WERI-Rb-1 (cell line): ENCODE measurements at regions not wholly inside any gene's neighbourhood (a gene's known extent, or its start where the extent isn't known, plus 50 kb on each side); places are given as distances from the start of the nearest gene placed in this dataset.
"Not testable (repeated sequence)": the region's sequence is repeated elsewhere in the genome, so short reads cannot be mapped to it uniquely, and the experiment has no call there.

Source experiments
- DNase-seq: peaks from one replicate; pipeline ENCODE4 v3.0.0-alpha.2; 2020
- H3K27ac ChIP-seq: fragments of 250-450 bp; sonication (Bioruptor Pico); 2 replicates; pipeline ENCODE4 v1.5.1; 2020; ENCODE audit warnings: mild to moderate bottlenecking, moderate library complexity
- H3K27me3 ChIP-seq: fragments of 250-450 bp; sonication (Bioruptor Pico); 2 replicates; pipeline ENCODE4 v1.5.1; 2021; ENCODE audit warnings: mild to moderate bottlenecking, low read depth, moderate library complexity; ENCODE audit not compliant: insufficient read depth, severe bottlenecking
- H3K36me3 ChIP-seq: fragments of 250-450 bp; sonication (Bioruptor Pico); 2 replicates; pipeline ENCODE4 v1.5.1; 2020; ENCODE audit warnings: mild to moderate bottlenecking, moderate library complexity
- H3K4me3 ChIP-seq: 2 replicates; pipeline ENCODE4 v1.5.1; 2011; ENCODE audit warnings: low read depth, mild to moderate bottlenecking, control low read depth, low read length
- H3K9me3 ChIP-seq: fragments of 250-450 bp; sonication (Bioruptor Pico); 2 replicates; pipeline ENCODE4 v1.5.1; 2021; ENCODE audit warnings: mild to moderate bottlenecking, moderate library complexity; ENCODE audit not compliant: severe bottlenecking
- CTCF ChIP-seq: IDR thresholded peaks from 2 replicates; pipeline ENCODE4 v1.5.1; 2011; ENCODE audit warnings: low read depth, mild to moderate bottlenecking, control low read depth, inconsistent platforms, low read length

DNA sequence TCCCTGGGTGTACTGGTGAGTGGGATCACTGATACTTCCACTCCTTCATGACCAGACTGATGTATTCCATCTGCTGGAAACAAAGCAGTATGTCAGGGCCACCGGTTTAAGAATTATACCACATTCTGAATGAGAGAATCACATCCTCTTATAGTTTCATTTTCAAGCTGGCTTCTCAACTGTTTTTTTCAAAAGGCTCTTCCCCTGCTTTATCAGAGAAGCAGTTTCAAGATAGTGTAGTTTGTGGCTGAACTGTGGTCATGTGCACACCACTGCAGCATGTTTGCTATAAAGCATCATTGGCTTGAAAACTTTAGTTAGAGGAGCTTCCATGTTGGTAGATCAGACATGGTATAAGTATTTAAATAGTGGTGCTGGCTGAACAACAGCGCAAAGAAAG is 450.5 kb upstream of the CDH10 start:
- TF ChIP-seq CTCF = no peak
- DNase-seq = no peak
- Histone ChIP-seq H3K27me3 (no peaks in the 10 kb centered on the region), H3K27ac (no peak overlapping the region), H3K4me3 (no peak overlapping the region), H3K9me3 (no peaks in the 10 kb centered on the region), H3K36me3 (no peaks in the 10 kb centered on the region)

DNA sequence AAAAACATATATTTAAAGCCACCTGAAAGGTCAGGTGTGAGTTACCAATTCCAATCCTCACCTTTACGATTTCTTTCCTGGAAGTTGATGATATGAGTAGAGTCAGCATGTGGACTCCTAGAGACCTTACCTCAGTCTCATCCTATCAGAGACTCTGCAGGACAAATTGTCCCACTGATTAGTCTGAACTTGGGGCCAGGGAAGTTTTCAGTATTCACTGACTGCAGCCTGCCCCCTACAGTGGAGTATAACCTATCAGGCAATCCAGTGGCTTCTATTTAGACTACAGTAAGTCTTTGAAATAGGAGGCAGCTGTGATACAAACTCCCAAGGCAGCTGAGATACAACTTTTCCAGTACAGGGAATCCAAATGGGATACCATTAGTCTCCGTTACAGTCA is 449.4 kb upstream of the CDH10 start:
- no peak for DNase-seq
- no peak overlapping the region for H3K4me3 ChIP-seq
- H3K27me3 ChIP-seq = no peaks in the 10 kb centered on the region
- no peak for TF ChIP-seq CTCF
- H3K27ac ChIP-seq = no peak overlapping the region
- no peaks in the 10 kb centered on the region for H3K36me3 ChIP-seq
- H3K9me3 ChIP-seq = no peaks in the 10 kb centered on the region

GRCh38 chr5:25091921-25092320 is 447.1 kb upstream of the CDH10 start:
- Histone ChIP-seq H3K9me3 (no peaks in the 10 kb centered on the region), H3K4me3 (no peak overlapping the region), H3K27me3 (no peaks in the 10 kb centered on the region), H3K36me3 (no peaks in the 10 kb centered on the region), H3K27ac (no peak overlapping the region)
- no peak for DNase-seq
- no peak for TF ChIP-seq CTCF

DNA sequence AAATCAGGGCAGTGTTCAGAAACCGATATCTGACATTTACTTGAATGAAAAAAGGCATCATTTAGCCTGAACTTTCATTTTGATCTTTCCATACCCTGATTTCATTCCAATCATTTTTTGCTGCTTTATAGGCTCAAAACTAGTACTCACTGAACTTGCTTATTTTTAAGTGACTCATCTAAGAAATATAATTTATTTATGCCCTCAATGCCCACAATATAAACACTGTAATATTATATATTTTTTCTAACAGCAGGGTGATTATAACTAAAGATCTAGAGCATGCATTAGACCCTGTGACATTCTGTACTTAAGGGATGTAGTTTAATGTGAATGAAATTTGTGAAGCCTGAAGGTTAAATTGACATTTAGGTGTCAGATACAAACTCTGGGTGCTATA is 446.1 kb upstream of the CDH10 start:
- H3K27me3 ChIP-seq = no peaks in the 10 kb centered on the region
- DNase-seq = no peak

GRCh38 chr5:25090275-25090674 is 445.5 kb upstream of the CDH10 start:
- Histone ChIP-seq H3K27me3 (no peaks in the 10 kb centered on the region), H3K27ac (no peak overlapping the region), H3K4me3 (no peak overlapping the region), H3K36me3 (no peaks in the 10 kb centered on the region), H3K9me3 (no peaks in the 10 kb centered on the region)
- DNase-seq = no peak
- TF ChIP-seq CTCF = no peak

More for the DNA sequence above, 446.1 kb upstream of the CDH10 start:
- H3K36me3 ChIP-seq = no peaks in the 10 kb centered on the region
- H3K9me3 ChIP-seq = no peaks in the 10 kb centered on the region
- no peak for TF ChIP-seq CTCF
- no peak overlapping the region for H3K4me3 ChIP-seq
- no peak overlapping the region for H3K27ac ChIP-seq

DNA sequence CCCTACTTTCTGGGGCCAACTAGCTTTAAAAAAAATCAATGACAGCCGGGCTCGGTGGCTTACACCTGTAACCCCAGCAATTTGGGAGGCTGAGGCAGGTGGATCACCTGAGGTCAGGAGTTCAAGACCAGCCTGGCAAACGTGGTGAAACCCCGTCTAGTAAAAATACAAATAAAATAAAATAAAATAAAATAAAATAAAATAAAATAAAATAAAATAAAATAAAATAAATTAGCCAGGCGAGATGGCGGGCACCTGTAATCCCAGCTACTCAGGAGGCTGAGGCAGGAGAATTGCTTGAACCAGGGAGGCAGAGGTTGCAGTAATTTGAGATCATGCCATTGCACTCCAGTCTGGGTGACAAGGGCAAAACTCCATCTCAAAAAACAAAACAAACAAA is 443.9 kb upstream of the CDH10 start:
- not testable (repeated sequence) for DNase-seq, H3K36me3 ChIP-seq, H3K27ac ChIP-seq, H3K4me3 ChIP-seq, H3K9me3 ChIP-seq, H3K27me3 ChIP-seq

- not testable (repeated sequence) for H3K36me3 ChIP-seq, H3K27ac ChIP-seq, H3K27me3 ChIP-seq, DNase-seq, H3K4me3 ChIP-seq, H3K9me3 ChIP-seq
Observed at GRCh38 chr5:25083261-25083660, 438.5 kb upstream of the CDH10 start.
